Neural progenitor cell (in vitro differentiated cells): ENCODE measurements at regions not wholly inside any gene's neighbourhood (a gene's known extent, or its start where the extent isn't known, plus 50 kb on each side); places are given as distances from the start of the nearest gene placed in this dataset.

Experiments used
- DNase-seq: peaks from one replicate; pipeline ENCODE4 v3.0.0-alpha.2; 2016; ENCODE audit warnings: low spot score
- H2AFZ ChIP-seq: fragments of 200-600 bp; sonication (generic); replicated peaks from 2 replicates; pipeline ENCODE4 v1.6.1; 2016; ENCODE audit warnings: antibody characterized with exemption
- H3F3A ChIP-seq: fragments of 200-600 bp; sonication (generic); 2 replicates; pipeline ENCODE4 v1.6.1; 2016; ENCODE audit warnings: antibody characterized with exemption, low read depth
- H3K27ac ChIP-seq: fragments of 200-600 bp; sonication (generic); 2 replicates; pipeline ENCODE4 v1.5.1; 2016; ENCODE audit warnings: mild to moderate bottlenecking
- H3K27me3 ChIP-seq: fragments of 200-600 bp; sonication (generic); 2 replicates; pipeline ENCODE4 v1.6.1; 2016; ENCODE audit warnings: mild to moderate bottlenecking, moderate library complexity
- H3K36me3 ChIP-seq: fragments of 200-600 bp; sonication (generic); 2 replicates; pipeline ENCODE4 v1.5.1; 2016
- H3K4me1 ChIP-seq: fragments of 200-600 bp; sonication (generic); 2 replicates; pipeline ENCODE4 v1.6.1; 2016; ENCODE audit warnings: mixed run types
- H3K4me2 ChIP-seq: fragments of 200-600 bp; sonication (generic); 2 replicates; pipeline ENCODE4 v1.6.1; 2016
- H3K4me3 ChIP-seq: fragments of 200-600 bp; sonication (generic); 2 replicates; pipeline ENCODE4 v1.5.1; 2016
- H3K79me2 ChIP-seq: fragments of 200-600 bp; sonication (generic); 2 replicates; pipeline ENCODE4 v1.6.1; 2016; ENCODE audit warnings: low read depth
- H3K9ac ChIP-seq: fragments of 200-600 bp; sonication (generic); 2 replicates; pipeline ENCODE4 v1.6.1; 2016
- H3K9me3 ChIP-seq: fragments of 200-600 bp; sonication (generic); 2 replicates; pipeline ENCODE4 v1.5.1; 2016; ENCODE audit warnings: low read depth
- H4K20me1 ChIP-seq: fragments of 200-600 bp; sonication (generic); 2 replicates; pipeline ENCODE4 v1.6.1; 2016; ENCODE audit warnings: low read depth
- H3K27ac Mint-ChIP-seq: 3 replicates; pipeline ENCODE4 v1.8.0; 2021; ENCODE audit warnings: mixed read lengths
- H3K27me3 Mint-ChIP-seq: 2 replicates; pipeline ENCODE4 v1.8.0; 2022; ENCODE audit warnings: low read depth, mild to moderate bottlenecking, inconsistent platforms, moderate library complexity, mixed read lengths; ENCODE audit not compliant: insufficient read depth
- H3K36me3 Mint-ChIP-seq: 3 replicates; pipeline ENCODE4 v1.8.0; 2021; ENCODE audit warnings: mixed read lengths
- H3K4me1 Mint-ChIP-seq: 3 replicates; pipeline ENCODE4 v1.8.0; 2021; ENCODE audit warnings: mixed read lengths
- H3K4me3 Mint-ChIP-seq: 3 replicates; pipeline ENCODE4 v1.8.0; 2021; ENCODE audit warnings: mild to moderate bottlenecking, moderate library complexity, mixed read lengths
- H3K9me3 Mint-ChIP-seq: 3 replicates; pipeline ENCODE4 v1.8.0; 2020; ENCODE audit warnings: mixed read lengths
- EZH2 ChIP-seq: fragments of 200-600 bp; sonication (generic); IDR thresholded peaks from 2 replicates; pipeline ENCODE4 v1.6.1; 2017; ENCODE audit warnings: antibody characterized with exemption, mild to moderate bottlenecking, moderate library complexity
- EZH2phosphoT487 ChIP-seq: fragments of 200-600 bp; sonication (generic); IDR thresholded peaks from 2 replicates; pipeline ENCODE4 v1.6.1; 2017; ENCODE audit warnings: antibody characterized with exemption
- TF ChIP-seq, protein P1 (sequence below): fragments of 200-600 bp; sonication (generic); IDR thresholded peaks from 2 replicates; pipeline ENCODE4 v1.5.1; 2017; ENCODE audit warnings: antibody characterized with exemption, mild to moderate bottlenecking

DNA sequence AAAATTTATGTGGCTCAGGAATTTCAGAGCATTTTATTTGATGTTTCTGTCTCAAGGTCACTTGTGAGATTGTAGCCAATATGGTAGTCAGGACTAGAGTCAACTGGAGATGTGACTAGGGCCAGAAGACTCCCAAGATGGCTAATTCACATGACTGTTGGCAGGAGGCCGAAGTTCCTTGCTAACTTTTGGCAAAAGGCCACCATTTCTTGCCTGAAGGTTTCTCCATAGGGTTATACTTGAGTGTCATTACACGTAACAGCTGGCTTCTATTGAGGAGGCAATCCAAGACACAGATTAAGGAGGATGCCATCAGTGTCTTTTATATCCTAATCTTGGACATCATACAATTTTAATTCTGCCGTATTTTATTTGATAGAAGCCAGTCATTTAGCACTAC, 162.3 kb upstream of the MAOA start:
- H3K9ac ChIP-seq: no peak overlapping the region
- Mint-ChIP-seq H3K4me1 (no peaks in the 10 kb centered on the region), H3K27ac (no peak overlapping the region), H3K27me3 (peaks cover 2% of the 10 kb centered on the region), H3K4me3 (no peak overlapping the region), H3K36me3 (no peaks in the 10 kb centered on the region), H3K9me3 (peaks cover 2% of the 10 kb centered on the region)
- H3K4me2 ChIP-seq: no peak overlapping the region
- no peak overlapping the region for H2AFZ ChIP-seq
- no peaks in the 10 kb centered on the region for H4K20me1 ChIP-seq
- H3F3A ChIP-seq: no peaks in the 10 kb centered on the region
- H3K27me3 ChIP-seq: no peaks in the 10 kb centered on the region
- no peak overlapping the region for H3K27ac ChIP-seq
- H3K4me3 ChIP-seq: no peak overlapping the region
- DNase-seq: no peak
- no peaks in the 10 kb centered on the region for H3K79me2 ChIP-seq
- no peaks in the 10 kb centered on the region for H3K9me3 ChIP-seq
- H3K36me3 ChIP-seq: no peaks in the 10 kb centered on the region
- no peak for TF ChIP-seq EZH2phosphoT487
- TF ChIP-seq EZH2: no peak
- TF ChIP-seq, protein P1, sequence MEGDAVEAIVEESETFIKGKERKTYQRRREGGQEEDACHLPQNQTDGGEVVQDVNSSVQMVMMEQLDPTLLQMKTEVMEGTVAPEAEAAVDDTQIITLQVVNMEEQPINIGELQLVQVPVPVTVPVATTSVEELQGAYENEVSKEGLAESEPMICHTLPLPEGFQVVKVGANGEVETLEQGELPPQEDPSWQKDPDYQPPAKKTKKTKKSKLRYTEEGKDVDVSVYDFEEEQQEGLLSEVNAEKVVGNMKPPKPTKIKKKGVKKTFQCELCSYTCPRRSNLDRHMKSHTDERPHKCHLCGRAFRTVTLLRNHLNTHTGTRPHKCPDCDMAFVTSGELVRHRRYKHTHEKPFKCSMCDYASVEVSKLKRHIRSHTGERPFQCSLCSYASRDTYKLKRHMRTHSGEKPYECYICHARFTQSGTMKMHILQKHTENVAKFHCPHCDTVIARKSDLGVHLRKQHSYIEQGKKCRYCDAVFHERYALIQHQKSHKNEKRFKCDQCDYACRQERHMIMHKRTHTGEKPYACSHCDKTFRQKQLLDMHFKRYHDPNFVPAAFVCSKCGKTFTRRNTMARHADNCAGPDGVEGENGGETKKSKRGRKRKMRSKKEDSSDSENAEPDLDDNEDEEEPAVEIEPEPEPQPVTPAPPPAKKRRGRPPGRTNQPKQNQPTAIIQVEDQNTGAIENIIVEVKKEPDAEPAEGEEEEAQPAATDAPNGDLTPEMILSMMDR: no peak
- no peaks in the 10 kb centered on the region for H3K4me1 ChIP-seq

DNA sequence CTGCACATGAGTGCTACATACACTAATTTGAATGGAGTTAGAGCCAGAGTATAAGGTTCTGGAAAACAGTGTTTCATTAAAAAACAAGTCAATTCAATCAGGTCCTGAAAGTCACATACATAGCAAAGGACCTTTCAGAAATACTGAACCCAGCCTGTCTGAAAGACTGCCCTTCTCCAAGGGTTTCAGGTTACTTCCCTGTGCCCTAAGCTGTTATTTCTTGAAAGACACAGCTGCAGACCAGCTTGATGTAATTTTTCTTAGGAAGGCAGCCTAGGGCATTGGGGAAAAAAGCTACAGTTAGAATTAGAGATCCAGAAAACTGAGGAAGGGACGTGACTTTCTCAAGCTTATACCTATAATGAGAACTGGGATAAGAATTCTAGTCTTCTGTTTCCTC, 155.9 kb upstream of the MAOA start:
- Mint-ChIP-seq H3K4me3 (no peak overlapping the region), H3K27me3 (no peaks in the 10 kb centered on the region), H3K4me1 (peaks cover 15% of the 10 kb centered on the region), H3K9me3 (peaks cover 2% of the 10 kb centered on the region), H3K36me3 (no peaks in the 10 kb centered on the region), H3K27ac (no peak overlapping the region)
- H3K4me3 ChIP-seq: peak overlapping the region; percentile 0
- H3K9me3 ChIP-seq: no peaks in the 10 kb centered on the region
- DNase-seq: peak; percentile 45
- H2AFZ ChIP-seq: peak overlapping the region; percentile 58
- H3K27me3 ChIP-seq: no peaks in the 10 kb centered on the region
- no peaks in the 10 kb centered on the region for H3K79me2 ChIP-seq
- peak overlapping the region; percentile 44 for H3K9ac ChIP-seq
- H3K4me1 ChIP-seq: peaks cover 33% of the 10 kb centered on the region
- TF ChIP-seq, protein P1: no peak
- no peak for TF ChIP-seq EZH2phosphoT487
- no peak for TF ChIP-seq EZH2
- H3K36me3 ChIP-seq: no peaks in the 10 kb centered on the region
- H3K27ac ChIP-seq: peak overlapping the region; percentile 55
- peak overlapping the region; percentile 51 for H3K4me2 ChIP-seq
- H4K20me1 ChIP-seq: no peaks in the 10 kb centered on the region
- peaks cover 17% of the 10 kb centered on the region for H3F3A ChIP-seq

DNA sequence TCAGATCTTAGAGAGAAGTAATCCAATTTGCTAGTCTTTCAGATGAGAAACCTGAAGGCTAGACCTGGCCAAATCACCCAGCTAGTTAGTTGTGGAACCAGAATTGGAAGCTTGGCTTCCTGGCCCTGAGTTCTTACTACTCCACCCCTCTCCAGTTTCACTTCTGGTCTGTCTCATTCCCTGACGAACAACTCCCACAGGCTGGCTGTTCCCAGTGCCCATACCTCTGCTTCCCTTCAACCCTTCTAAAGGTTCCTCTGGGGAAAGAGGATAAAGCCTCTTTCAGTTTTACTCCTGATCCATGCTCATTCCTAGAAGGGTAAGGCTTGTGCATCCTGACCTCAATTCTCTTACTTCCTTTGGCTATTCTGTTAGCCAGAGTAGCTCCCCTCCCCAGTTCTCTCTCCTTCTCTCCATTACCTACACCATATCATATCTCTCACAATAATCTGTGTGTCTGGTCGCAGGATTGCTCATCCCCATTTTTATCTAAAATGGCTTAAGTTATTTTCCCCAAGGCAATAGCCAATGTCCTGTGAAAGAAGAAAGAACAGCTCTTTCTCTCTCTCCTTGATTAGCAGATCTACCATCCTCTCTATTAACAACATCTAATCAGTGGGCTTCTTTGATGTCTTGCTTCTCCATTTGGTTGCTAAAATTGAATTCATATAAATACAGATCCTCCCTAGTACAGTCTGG, 155.0 kb upstream of the MAOA start:
- Mint-ChIP-seq H3K4me3 (no peak overlapping the region), H3K36me3 (no peaks in the 10 kb centered on the region), H3K9me3 (peaks cover 2% of the 10 kb centered on the region), H3K4me1 (peaks cover 15% of the 10 kb centered on the region), H3K27ac (no peak overlapping the region), H3K27me3 (no peaks in the 10 kb centered on the region)
- H3K4me1 ChIP-seq: peaks cover 33% of the 10 kb centered on the region
- peak; percentile 4 for DNase-seq
- TF ChIP-seq, protein P1: no peak
- TF ChIP-seq EZH2 (no peak), EZH2phosphoT487 (no peak)
- H3K79me2 ChIP-seq: no peaks in the 10 kb centered on the region
- peaks cover 17% of the 10 kb centered on the region for H3F3A ChIP-seq
- H3K4me3 ChIP-seq: no peak overlapping the region
- H2AFZ ChIP-seq: peak overlapping the region; percentile 69
- peak overlapping the region; percentile 55 for H3K27ac ChIP-seq
- H3K9ac ChIP-seq: no peak overlapping the region
- peak overlapping the region; percentile 51 for H3K4me2 ChIP-seq
- no peaks in the 10 kb centered on the region for H3K9me3 ChIP-seq
- no peaks in the 10 kb centered on the region for H4K20me1 ChIP-seq
- no peaks in the 10 kb centered on the region for H3K36me3 ChIP-seq
- no peaks in the 10 kb centered on the region for H3K27me3 ChIP-seq
